ENCODE measurements at regions not wholly inside any gene's neighbourhood (a gene's known extent, or its start where the extent isn't known, plus 50 kb on each side); places are given as distances from the start of the nearest gene placed in this dataset.

- TF ChIP-seq CTCF (IDR thresholded peaks at IDR 0.05; ENCODE audit: low read depth, low read length) (no peak), EZH2phosphoT487 (IDR thresholded peaks at IDR 0.05; ENCODE audit: low read depth) (no peak)
Observed at GRCh38 chr13:104106705-104107393, 1040.6 kb upstream of the SLC10A2 start.

Data from OCI-LY3 (cell line).